CD14-positive monocyte (primary cell): ENCODE measurements at regions not wholly inside any gene's neighbourhood (a gene's known extent, or its start where the extent isn't known, plus 50 kb on each side); places are given as distances from the start of the nearest gene placed in this dataset.

ENCODE experiments used
- DNase-seq, 3 donors: peaks; one replicate each; pipeline ENCODE4 v3.0.0-alpha.2; 2011 to 2022
- H2AFZ ChIP-seq: 2 replicates; pipeline ENCODE4 v1.6.0; 2012; ENCODE audit warnings: mild to moderate bottlenecking, low read depth, low read length, inconsistent platforms; ENCODE audit not compliant: insufficient read depth, poor library complexity, severe bottlenecking
- H3K27ac ChIP-seq, 2 donors: 1 replicate in 1 of 2; 2 replicates in 1 of 2; pipeline ENCODE4 v1.5.1; 2012 to 2013; ENCODE audit warnings: low read length in 2 of 2, control low read depth in 1 of 2, inconsistent platforms in 1 of 2, low read depth in 1 of 2, mild to moderate bottlenecking in 1 of 2
- H3K27me3 ChIP-seq, 2 donors: one replicate each; pipeline versions ENCODE4 v1.6.0 to v1.6.1; 2011 to 2013; ENCODE audit warnings: low read length in 2 of 2; ENCODE audit not compliant: control insufficient read depth in 2 of 2, insufficient read depth in 2 of 2
- H3K36me3 ChIP-seq, 2 donors: replicated peaks in 1 of 2; 1 replicate in 1 of 2; 2 replicates in 1 of 2; pipeline versions ENCODE4 v1.5.1 to v1.6.1; 2012 to 2013; ENCODE audit warnings: low read length in 2 of 2, control low read depth in 1 of 2, inconsistent platforms in 1 of 2, mild to moderate bottlenecking in 1 of 2; ENCODE audit not compliant: insufficient read depth in 2 of 2, control insufficient read depth in 1 of 2
- H3K4me1 ChIP-seq, 2 donors: 1 replicate in 1 of 2; 2 replicates in 1 of 2; pipeline versions ENCODE4 v1.5.1 to v1.6.1; 2012 to 2013; ENCODE audit warnings: low read length in 2 of 2, control low read depth in 1 of 2, inconsistent platforms in 1 of 2, mild to moderate bottlenecking in 1 of 2, moderate library complexity in 1 of 2; ENCODE audit not compliant: insufficient read depth in 2 of 2, control insufficient read depth in 1 of 2
- H3K4me2 ChIP-seq: replicated peaks from 2 replicates; pipeline ENCODE3; 2012; ENCODE audit warnings: low read length, moderate library complexity, mild to moderate bottlenecking; ENCODE audit not compliant: poor library complexity, severe bottlenecking; ENCODE audit errors: extremely low read depth
- H3K4me3 ChIP-seq, 3 experiments: fragments of 200-600 bp in 1 of 3; sonication (generic) in 1 of 3; replicated peaks in 1 of 3; 1 replicate in 2 of 3; 2 replicates in 1 of 3; pipeline ENCODE4 v1.5.1; 2011 to 2013; ENCODE audit warnings: low read length in 3 of 3, mild to moderate bottlenecking in 3 of 3, control low read depth in 2 of 3, low read depth in 2 of 3, inconsistent platforms in 1 of 3, moderate library complexity in 1 of 3
- H3K79me2 ChIP-seq: 2 replicates; pipeline ENCODE4 v1.6.0; 2012; ENCODE audit warnings: mild to moderate bottlenecking, control low read depth, inconsistent platforms, low read length, moderate library complexity; ENCODE audit not compliant: insufficient read depth
- H3K9ac ChIP-seq: 2 replicates; pipeline ENCODE4 v1.6.0; 2017; ENCODE audit warnings: low read length, mild to moderate bottlenecking; ENCODE audit not compliant: insufficient read depth, poor library complexity, severe bottlenecking
- H3K9me3 ChIP-seq, 2 donors: replicated peaks in 1 of 2; 1 replicate in 1 of 2; 2 replicates in 1 of 2; pipeline versions ENCODE4 v1.5.1 to v1.6.1; 2012 to 2013; ENCODE audit warnings: low read length in 2 of 2, control low read depth in 1 of 2; ENCODE audit not compliant: control insufficient read depth in 1 of 2, insufficient read depth in 1 of 2
- H4K20me1 ChIP-seq: 2 replicates; pipeline ENCODE4 v1.6.0; 2012; ENCODE audit warnings: mild to moderate bottlenecking, low read length, control low read depth, moderate library complexity; ENCODE audit not compliant: insufficient read depth
- H3K27ac Mint-ChIP-seq, 7 donors: one replicate each; pipeline ENCODE4 v1.8.0; 2020; ENCODE audit warnings: mild to moderate bottlenecking in 7 of 7, mixed read lengths in 7 of 7, moderate library complexity in 6 of 7, inconsistent platforms in 2 of 7
- H3K27me3 Mint-ChIP-seq, 3 donors: one replicate each; pipeline ENCODE4 v1.8.0; 2021 to 2022; ENCODE audit warnings: low read depth in 3 of 3, mild to moderate bottlenecking in 3 of 3, mixed read lengths in 3 of 3, moderate library complexity in 3 of 3, inconsistent platforms in 1 of 3
- H3K36me3 Mint-ChIP-seq, 2 donors: one replicate each; pipeline ENCODE4 v1.8.0; 2020; ENCODE audit warnings: mixed read lengths in 2 of 2, inconsistent platforms in 1 of 2, mild to moderate bottlenecking in 1 of 2
- H3K4me1 Mint-ChIP-seq: one replicate; pipeline ENCODE4 v1.8.0; 2020; ENCODE audit warnings: mild to moderate bottlenecking, mixed read lengths
- H3K4me3 Mint-ChIP-seq, 2 donors: one replicate each; pipeline ENCODE4 v1.8.0; 2020; ENCODE audit warnings: mild to moderate bottlenecking in 2 of 2, mixed read lengths in 2 of 2, moderate library complexity in 1 of 2
- H3K9me3 Mint-ChIP-seq, 7 donors: one replicate each; pipeline ENCODE4 v1.8.0; 2020 to 2022; ENCODE audit warnings: mixed read lengths in 7 of 7, mild to moderate bottlenecking in 6 of 7, moderate library complexity in 6 of 7, inconsistent platforms in 2 of 7
- CTCF ChIP-seq: fragments of 200-600 bp; IDR thresholded peaks from one replicate; pipeline ENCODE4 v1.8.0; 2022; ENCODE audit warnings: antibody characterized with exemption, mild to moderate bottlenecking
- WGBS: methylation state at CpG from one replicate; pipeline ENCODE4 v1.1.5; 2013; ENCODE audit warnings: missing lambda C conversion rate; ENCODE audit not compliant: insufficient coverage; 5-methylcytosine and 5-hydroxymethylcytosine counted together
- intact Hi-C, 2 donors: fragments of 100-400 bp; cut with micrococcal nuclease; formaldehyde crosslinking; loops; one replicate each; pipeline versions ENCODE4 v1.15.0 to v1.15.1; 2023

GRCh38 chr16:86881118-86881510 is 302.8 kb downstream of the FOXL1 start:
- Histone ChIP-seq H3K4me3 (no peak overlapping the region), H3K27me3 (peaks cover 20 to 32% of the 10 kb centered on the region in 2 donors)
- no peak overlapping the region for H3K27ac Mint-ChIP-seq

GRCh38 chr16:86881861-86882273 is 303.5 kb downstream of the FOXL1 start:
- H3K27me3 ChIP-seq: peaks cover 20 to 30% of the 10 kb centered on the region in 2 donors
- H3K4me1 ChIP-seq: no peaks in the 10 kb centered on the region
- no peak overlapping the region for H3K9ac ChIP-seq
- H3K27ac ChIP-seq: no peak overlapping the region
- intact Hi-C loops: no loop called here
- H3K79me2 ChIP-seq: no peaks in the 10 kb centered on the region
- H2AFZ ChIP-seq: no peak overlapping the region
- DNase-seq: no peak
- H3K4me3 Mint-ChIP-seq: no peak overlapping the region
- peaks cover 0 to 10% of the 10 kb centered on the region in 2 donors for H3K9me3 ChIP-seq
- no peak overlapping the region for H3K27ac Mint-ChIP-seq
- H3K36me3 Mint-ChIP-seq: no peaks in the 10 kb centered on the region
- no peaks in the 10 kb centered on the region for H3K36me3 ChIP-seq
- H3K27me3 Mint-ChIP-seq: peaks cover 32 to 41% (median 37%) of the 10 kb centered on the region in 3 donors
- H3K4me2 ChIP-seq: no peak overlapping the region
- H3K9me3 Mint-ChIP-seq: peaks cover 0 to 7% (median 2%) of the 10 kb centered on the region in 7 donors
- TF ChIP-seq CTCF: no peak
- H3K4me3 ChIP-seq: no peak overlapping the region
- no peaks in the 10 kb centered on the region for H3K4me1 Mint-ChIP-seq
- WGBS: 94% methylated on average over 14 of the region's 15 CpGs
- no peaks in the 10 kb centered on the region for H4K20me1 ChIP-seq

More at GRCh38 chr16:86881118-86881510, 302.8 kb downstream of the FOXL1 start:
- H2AFZ ChIP-seq: no peak overlapping the region
- DNase-seq: no peak
- H3K79me2 ChIP-seq: no peaks in the 10 kb centered on the region
- 95% methylated on average over 7 of the region's 12 CpGs for WGBS
- Mint-ChIP-seq H3K9me3 (peaks cover 0 to 7% (median 2%) of the 10 kb centered on the region in 7 donors), H3K27me3 (peaks cover 35 to 45% (median 37%) of the 10 kb centered on the region in 3 donors), H3K4me3 (no peak overlapping the region), H3K36me3 (no peaks in the 10 kb centered on the region), H3K4me1 (no peaks in the 10 kb centered on the region)
- intact Hi-C loops: no loop called here
- no peak overlapping the region for H3K9ac ChIP-seq
- H3K4me1 ChIP-seq: no peaks in the 10 kb centered on the region
- H3K36me3 ChIP-seq: no peaks in the 10 kb centered on the region
- H3K4me2 ChIP-seq: no peak overlapping the region
- H3K9me3 ChIP-seq: peaks cover 0 to 10% of the 10 kb centered on the region in 2 donors
- no peak for TF ChIP-seq CTCF
- no peaks in the 10 kb centered on the region for H4K20me1 ChIP-seq
- H3K27ac ChIP-seq: no peak overlapping the region
